RPMI7951 (cell line): ENCODE measurements at regions not wholly inside any gene's neighbourhood (a gene's known extent, or its start where the extent isn't known, plus 50 kb on each side); places are given as distances from the start of the nearest gene placed in this dataset.

Experiments
- DNase-seq: peaks from one replicate; pipeline ENCODE4 v3.0.0-alpha.2; 2012; ENCODE audit warnings: low read depth

DNA sequence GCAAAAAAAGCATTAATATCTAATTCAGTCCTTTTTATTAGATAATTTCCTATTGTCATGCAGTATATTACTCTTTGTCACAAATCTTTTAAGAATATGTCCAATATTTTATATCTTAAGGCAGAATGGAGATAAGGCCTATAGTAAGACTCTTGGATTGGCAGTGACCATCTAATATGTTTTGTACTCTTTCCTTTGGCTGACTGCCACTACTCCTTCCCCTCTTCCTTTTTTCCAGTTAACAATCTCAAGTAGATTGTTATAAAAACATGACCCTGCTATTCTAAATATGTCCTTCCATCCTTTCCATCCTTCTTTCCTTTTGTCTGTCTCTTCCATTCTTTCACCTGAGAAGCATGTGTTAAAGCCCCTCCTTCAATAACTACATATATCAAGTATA lies 92.8 kb upstream of the TMEM168 start:
- DNase-seq = no peak

DNA sequence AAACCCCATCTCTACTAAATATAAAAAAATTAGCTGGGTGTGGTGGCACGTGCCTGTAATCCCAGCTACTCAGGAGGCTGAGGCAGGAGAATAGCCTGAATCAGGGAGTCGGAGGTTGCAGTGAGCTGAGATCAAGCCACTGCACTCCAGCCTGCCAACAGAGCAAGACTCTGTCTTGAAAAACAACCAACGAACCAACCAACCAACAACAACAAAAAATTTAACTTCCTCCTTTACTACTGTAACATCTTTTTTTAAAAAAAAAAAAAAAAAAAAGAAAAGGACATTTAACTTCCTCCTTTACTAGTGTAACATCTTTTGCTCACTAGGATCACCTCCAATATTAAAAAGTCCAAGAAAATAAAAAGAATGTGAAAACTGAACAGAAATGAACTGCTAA lies 92.3 kb upstream of the TMEM168 start:
- DNase-seq = no peak

DNA sequence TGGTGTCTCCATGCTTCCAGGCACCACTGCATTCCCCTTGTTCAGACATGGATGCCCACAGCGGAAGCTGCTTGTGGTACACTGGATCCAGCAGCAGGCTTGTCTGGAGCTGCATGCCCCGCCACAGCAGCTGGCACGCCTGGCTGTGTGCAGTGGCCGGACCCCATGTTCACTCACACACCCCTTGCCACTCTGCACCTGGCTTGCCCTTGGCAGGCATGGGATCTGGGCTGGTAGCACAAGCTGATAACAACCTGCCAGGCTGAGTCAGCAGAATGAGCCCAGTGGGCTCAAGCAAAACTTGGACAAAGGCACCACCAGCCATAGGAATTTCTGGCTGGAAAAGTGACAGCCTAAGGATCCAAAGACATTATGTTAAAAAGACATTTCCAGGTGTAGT lies 91.8 kb upstream of the TMEM168 start:
- DNase-seq = no peak

DNA sequence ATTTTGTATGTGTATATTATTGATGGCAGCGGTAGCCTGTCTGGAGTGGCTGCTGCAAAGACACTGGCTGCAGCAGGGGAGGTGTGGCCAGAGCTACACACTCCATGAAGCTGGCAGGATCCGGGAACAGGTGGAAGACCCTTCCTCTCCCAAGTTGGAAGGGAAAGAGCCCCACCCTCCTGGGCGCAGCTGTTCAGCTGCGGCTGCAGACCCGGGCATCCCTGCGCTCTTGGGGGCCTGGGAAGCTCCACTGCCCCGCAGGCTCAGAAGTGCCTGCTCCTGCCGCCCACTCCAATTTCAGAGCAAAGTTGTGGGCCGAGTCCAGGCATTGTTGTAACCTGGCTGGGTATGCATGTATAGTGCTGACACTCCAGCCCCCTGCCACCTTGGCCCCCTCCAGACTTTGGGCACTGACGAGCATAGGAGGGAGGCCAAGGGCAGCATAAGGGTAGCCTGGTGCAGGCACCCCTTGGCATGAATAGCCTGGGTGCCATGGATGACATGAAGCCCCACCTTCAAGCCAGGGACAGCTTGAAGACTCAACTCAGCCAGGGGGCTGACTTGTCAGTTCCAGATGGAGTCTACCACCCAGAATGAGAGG lies 90.7 kb upstream of the TMEM168 start:
- no peak for DNase-seq

DNA sequence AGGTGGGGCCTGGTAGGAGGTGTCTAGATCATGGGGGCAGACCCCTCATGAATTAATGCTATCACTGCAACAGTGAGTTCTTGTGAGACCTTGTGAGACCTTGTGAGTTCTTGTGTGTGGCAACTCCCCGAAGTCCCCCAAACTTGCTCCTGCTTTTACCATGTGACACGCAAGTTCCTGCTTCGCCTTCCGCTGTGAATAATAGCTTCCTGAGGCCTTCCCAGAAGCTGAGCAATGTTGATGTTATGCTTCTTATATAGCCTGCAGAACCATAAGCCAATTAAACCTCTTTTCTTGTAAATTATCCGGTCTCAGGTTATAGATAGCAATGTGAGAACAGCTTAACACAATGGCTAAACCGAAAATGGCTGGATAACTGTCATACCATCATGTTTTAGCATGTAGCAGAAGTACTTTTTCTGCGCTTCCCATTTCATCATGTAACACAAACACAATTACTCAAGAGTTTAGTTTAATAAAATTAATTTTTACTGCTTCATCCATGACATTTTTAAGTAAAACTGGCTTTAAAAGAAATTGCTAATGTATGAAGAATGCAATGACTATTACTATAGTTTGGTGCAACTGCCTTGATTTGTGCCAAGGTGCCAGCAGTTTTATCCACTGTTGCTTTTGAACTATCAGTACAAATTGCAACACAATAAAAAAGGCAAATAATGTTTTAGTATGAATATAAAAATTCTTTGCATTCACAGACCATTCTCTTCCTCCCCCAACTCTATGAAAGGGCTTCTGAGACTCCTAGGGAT lies 87.7 kb upstream of the TMEM168 start:
- DNase-seq = no peak

DNA sequence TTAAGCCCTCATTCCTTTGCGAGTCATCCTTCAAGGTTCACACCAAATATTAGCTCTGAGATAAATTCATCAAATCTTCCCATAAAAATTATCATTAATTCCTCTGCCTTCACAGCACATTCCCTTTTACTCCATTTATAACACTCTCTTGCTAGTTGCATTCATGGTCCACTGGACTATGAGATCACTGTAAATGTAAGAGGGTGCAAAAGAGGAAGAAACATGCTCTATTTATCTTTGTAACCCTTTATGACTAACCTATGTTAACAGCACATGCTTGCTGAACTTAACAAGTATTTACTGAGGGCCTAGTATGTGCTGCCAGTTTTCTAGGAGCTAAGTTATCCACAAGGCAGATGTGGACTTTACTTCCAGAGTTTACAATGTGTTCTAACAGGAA lies 86.7 kb upstream of the TMEM168 start:
- no peak for DNase-seq

DNA sequence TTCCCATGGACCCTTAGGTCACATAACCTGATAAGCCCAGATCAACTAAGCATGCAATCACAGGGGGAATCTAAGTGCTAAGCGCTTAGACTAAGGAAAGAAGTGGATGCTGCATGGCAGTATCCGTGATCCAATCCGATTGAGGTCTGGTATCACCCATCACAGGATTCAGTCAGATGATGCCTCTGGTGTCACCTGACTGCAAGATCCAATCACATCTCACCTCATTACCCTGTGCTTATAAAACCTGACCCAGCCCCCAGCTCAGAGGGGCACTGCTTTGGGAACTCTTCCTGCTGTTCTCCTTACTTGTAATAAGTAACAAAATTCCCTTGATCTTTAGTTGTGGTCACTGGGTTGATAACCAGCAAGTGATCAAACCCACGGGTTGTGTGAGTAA lies 84.7 kb upstream of the TMEM168 start:
- DNase-seq = peak; percentile 12

DNA sequence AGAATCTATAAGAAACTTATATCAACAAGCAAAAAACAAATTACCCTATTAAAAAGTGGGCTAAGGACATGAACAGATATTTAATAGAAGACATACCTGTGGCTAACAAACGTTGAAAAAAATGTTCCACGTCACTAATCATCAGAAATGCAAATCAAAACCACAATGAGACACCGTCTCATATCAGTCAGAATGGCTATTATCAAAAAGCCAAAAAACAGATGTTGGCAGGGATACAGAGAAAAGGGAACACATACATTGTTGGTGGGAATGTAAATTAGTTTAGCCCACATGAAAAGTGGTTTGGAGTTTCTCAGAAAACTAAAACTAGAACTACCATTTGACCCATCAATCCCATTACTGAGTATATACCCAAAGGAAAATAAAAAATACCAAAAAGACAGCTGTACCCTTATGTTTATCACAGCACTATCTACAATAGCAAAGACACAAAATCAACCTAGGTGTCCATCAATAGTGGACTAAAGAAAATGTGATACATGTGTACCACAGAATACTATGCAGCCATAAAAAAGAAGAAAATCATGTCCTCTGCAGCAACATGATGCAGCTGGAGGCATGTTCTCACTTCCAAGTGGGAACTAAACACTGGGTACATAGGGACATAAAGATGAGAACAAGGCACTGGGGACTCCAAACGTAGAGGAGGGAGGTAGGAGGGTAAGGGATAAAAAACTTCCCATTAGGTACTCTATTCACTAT lies 83.8 kb upstream of the TMEM168 start:
- peak; percentile 4 for DNase-seq

DNA sequence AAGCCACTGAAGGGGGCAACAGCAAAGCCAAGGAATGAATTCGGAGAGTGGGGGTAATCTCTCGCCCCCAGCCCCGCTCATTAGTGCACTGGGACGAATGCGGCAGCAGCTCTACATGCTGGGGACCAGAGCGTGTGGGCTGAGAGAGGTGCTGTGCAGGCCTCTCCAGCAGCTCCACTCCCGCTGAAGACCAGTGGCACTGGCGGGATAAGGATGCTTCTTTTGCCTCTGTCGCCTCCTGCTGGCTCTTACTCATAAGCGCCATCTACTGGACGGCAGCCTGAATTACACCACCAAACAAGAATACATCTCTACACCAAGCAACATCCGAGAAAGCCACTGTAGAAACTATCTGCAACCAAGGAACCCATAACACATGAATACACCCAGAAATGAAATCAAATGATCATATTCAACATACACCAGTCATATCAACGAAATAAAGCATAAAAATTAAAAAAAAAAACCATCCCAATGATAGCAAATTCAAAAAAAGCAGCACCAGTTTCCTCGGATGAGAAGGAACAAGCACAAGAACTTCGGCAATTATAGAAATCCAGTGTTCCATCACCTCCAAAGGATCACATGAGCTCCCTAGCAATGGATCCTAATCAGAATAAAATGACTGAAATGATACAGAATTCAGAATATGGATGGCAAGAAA lies 79.0 kb upstream of the TMEM168 start:
- DNase-seq = peak; percentile 56

DNA sequence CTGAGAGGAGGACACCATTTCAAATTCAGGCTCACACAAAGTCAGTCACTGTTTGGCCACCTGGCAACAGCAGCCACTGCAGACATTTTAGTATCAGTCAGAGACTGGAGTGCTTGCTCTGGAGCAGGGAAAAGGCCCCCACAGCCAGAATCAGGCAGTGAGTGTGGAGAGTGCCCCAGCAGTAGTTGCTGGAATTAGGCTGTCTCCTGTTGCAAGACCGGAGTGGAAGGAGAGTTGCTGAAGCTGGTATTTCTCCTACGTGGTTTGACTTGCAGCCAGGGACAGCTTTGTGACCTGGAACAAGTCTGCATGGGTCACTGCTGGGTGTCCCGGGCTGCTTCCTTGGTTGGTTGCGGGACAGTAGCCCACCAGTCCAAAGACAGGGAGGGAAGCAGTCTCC lies 78.4 kb upstream of the TMEM168 start:
- no peak for DNase-seq

DNA sequence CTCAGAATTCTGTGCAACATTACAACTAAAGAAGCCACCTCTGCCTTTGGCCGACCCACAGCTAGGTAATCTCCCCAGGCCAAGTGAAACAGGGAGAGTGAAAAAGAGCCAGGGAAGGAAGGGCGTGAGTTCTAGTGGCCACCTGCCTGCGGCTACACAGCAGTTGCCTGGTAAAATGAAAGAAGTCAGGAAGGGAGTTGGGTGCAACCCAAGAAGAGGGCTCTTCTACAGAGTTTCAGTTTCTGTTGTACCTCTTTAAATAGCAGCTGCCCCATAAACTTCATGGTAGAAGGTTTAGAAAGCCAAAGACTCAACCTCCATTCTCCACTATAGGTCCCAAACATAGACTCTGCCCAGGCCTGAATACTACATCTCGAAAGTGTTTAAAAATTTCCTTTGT lies 76.2 kb upstream of the TMEM168 start:
- DNase-seq = peak; percentile 49

DNA sequence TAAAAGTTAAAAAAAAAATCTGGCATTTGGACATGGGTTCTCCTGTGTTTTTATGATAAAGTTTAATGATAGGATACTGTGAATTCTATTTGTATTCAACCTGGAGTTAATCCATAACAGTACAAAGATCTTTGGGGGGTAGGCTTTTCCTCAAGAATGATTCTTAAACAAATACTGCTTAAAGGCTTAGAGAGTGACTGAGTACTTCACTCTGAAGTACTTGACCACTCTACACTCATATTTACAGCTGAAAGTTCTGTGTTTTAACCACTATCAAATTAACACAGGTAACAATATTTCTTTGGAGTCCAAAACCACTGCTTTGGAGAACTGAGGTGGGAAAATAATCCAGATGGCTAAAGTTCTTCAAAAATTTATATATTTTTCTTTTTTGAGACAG lies 74.2 kb upstream of the TMEM168 start:
- DNase-seq = no peak

DNA sequence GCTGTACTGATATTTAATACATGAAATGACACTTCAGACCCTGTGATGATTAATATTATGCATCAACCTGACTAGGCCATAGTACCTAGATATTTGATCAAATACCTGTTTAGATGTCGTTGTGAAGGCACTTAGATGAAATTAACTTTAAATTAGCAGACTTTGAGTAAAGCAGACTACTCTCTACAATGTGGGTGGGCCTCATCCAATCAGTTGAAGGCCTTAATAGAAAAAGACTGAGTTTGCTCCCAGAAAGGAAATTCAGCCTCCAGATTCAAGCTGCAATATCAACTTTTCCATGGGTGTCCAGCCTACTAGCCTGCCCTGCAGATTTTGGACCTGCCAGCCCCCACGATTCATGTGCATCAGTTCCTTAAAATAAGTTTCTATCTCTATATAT lies 68.6 kb upstream of the TMEM168 start:
- DNase-seq = no peak

DNA sequence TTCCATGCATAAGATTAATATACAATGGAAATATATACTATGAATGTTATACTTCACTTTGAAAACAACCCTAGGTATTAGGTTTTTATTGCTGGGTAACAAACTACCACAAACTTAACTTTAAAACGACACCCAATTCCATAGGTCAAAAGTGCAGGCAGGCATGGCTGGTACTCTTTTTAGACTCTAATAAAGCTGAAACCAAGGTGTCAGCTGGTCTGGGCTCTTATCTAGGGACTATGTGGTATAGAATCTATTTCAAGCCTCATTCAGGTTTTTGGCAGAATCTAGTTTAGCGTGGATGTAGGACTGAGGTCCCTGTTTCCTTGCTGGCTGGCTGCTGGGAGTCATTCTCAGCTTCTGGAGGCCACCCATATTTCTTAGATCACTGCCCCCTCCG lies 65.0 kb upstream of the TMEM168 start:
- no peak for DNase-seq

DNA sequence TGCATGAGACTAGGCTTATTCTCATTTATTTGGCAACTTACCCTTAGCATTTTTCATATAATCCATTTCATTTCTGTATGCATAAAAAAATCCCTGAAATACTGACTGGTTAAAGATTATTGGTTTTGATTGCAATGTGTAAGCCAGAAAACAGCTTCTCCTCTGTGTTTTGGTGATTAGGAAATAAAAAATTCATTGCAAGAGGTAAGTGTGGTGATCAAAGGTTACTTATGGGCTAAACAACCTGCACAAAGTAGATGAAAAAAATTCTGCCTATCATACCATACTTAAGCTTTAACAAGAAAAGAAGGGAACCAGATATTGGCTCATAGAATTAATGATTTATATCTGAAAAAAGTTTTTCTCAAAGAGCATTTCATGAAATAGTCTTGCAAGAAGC lies 64.0 kb upstream of the TMEM168 start:
- no peak for DNase-seq

DNA sequence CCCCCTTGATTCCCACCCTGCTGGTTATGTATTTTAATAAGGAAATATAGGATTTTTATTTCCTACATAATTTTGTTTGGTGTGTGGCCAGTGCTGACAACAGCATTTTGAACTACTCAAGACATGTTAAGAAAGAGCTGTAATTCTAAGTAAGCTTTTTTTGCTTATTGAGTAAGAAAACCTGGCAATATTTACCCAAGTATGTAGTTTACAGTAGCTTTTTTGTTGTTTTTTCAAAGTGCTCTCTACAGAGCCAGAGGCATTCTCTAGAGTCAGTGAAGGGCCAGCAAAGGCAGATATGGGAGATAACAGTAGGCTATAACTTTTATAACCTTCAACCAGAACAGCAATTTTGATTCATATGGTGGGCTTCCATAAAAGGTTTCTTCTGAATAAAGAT lies 63.2 kb upstream of the TMEM168 start:
- no peak for DNase-seq

DNA sequence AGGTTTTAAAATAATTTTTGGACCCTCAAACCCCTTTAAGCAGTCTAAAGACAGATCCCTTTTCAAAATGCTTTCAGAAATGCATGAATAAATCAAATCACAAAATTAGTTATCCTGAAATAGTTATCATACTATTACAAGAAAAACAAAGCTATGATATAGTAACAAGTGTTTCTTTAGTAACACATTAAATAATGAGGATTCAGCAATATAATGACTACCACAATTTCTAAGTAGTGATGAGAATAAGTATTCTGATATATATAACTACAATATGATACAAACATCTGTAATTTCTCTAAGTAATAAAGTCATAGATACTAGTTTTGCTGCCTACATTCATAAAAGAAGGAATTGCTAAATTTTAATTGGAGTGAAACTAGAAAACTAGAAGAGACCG lies 53.0 kb upstream of the TMEM168 start:
- no peak for DNase-seq
